ENCODE measurements at regions not wholly inside any gene's neighbourhood (a gene's known extent, or its start where the extent isn't known, plus 50 kb on each side); places are given as distances from the start of the nearest gene placed in this dataset.

- TF ChIP-seq HEY1 (CRISPR knock-in tag; IDR thresholded peaks at IDR 0.05; ENCODE audit: borderline replicate concordance) (no peak), CHAMP1 (IDR thresholded peaks at IDR 0.05) (no peak), ZNF77 (CRISPR knock-in tag; IDR thresholded peaks at IDR 0.05) (no peak), ZNF699 (CRISPR knock-in tag; IDR thresholded peaks at IDR 0.05; ENCODE audit: insufficient replicate concordance) (no peak), RREB1 (CRISPR knock-in tag; IDR thresholded peaks at IDR 0.05) (no peak)
- TF ChIP-seq, protein P1, sequence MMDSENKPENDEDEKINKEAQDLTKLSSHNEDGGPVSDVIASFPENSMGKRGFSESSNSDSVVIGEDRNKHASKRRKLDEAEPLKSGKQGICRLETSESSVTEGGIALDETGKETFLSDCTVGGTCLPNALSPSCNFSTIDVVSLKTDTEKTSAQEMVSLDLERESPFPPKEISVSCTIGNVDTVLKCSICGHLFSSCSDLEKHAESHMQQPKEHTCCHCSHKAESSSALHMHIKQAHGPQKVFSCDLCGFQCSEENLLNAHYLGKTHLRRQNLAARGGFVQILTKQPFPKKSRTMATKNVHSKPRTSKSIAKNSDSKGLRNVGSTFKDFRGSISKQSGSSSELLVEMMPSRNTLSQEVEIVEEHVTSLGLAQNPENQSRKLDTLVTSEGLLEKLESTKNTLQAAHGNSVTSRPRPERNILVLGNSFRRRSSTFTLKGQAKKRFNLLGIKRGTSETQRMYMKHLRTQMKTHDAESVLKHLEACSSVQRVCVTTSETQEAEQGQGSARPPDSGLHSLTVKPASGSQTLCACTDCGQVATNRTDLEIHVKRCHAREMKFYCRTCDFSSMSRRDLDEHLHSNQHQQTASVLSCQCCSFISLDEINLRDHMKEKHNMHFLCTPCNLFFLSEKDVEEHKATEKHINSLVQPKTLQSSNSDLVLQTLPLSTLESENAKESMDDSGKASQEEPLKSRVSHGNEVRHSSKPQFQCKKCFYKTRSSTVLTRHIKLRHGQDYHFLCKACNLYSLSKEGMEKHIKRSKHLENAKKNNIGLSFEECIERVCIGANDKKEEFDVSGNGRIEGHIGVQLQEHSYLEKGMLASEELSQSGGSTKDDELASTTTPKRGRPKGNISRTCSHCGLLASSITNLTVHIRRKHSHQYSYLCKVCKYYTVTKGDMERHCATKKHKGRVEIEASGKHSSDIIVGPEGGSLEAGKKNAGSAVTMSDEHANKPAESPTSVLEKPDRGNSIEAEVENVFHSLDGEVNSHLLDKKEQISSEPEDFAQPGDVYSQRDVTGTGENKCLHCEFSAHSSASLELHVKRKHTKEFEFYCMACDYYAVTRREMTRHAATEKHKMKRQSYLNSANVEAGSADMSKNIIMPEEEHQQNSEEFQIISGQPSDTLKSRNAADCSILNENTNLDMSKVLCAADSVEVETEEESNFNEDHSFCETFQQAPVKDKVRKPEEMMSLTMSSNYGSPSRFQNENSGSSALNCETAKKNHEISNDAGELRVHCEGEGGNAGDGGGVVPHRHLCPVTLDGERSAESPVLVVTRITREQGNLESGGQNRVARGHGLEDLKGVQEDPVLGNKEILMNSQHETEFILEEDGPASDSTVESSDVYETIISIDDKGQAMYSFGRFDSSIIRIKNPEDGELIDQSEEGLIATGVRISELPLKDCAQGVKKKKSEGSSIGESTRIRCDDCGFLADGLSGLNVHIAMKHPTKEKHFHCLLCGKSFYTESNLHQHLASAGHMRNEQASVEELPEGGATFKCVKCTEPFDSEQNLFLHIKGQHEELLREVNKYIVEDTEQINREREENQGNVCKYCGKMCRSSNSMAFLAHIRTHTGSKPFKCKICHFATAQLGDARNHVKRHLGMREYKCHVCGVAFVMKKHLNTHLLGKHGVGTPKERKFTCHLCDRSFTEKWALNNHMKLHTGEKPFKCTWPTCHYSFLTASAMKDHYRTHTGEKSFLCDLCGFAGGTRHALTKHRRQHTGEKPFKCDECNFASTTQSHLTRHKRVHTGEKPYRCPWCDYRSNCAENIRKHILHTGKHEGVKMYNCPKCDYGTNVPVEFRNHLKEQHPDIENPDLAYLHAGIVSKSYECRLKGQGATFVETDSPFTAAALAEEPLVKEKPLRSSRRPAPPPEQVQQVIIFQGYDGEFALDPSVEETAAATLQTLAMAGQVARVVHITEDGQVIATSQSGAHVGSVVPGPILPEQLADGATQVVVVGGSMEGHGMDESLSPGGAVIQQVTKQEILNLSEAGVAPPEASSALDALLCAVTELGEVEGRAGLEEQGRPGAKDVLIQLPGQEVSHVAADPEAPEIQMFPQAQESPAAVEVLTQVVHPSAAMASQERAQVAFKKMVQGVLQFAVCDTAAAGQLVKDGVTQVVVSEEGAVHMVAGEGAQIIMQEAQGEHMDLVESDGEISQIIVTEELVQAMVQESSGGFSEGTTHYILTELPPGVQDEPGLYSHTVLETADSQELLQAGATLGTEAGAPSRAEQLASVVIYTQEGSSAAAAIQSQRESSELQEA (IDR thresholded peaks at IDR 0.05; ENCODE audit: low read depth) = no peak
These were observed 217.3 kb upstream of the RREB1 start (continued) for GRCh38 chr6:6890400-6890858.

Data from K562 (cell line).